Fibroblast of skin of right quadriceps (primary cell): ENCODE measurements at regions not wholly inside any gene's neighbourhood (a gene's known extent, or its start where the extent isn't known, plus 50 kb on each side); places are given as distances from the start of the nearest gene placed in this dataset.

Source experiments
- DNase-seq: peaks from one replicate; pipeline ENCODE4 v3.0.0-alpha.2; 2013

DNA sequence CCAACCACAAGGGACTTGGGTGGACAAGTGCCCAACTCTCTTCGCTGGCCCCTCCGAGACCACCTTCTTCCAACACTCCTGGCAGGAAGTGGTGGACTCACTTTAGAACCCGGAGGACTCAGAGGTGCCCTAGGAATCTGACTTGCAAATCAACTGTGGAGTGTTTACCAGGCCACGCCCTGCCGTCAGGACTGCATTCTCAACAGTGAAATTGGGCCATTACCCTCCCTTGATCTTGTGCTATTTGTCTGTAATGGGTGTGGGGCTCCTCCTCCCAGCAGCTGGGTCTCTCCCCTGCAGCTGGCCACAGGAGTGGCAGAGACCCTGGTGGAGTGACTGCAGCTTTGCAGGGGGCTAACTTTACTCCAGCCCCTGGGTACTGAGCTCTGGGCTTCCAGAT, 212.2 kb upstream of the RPL38 start:
- DNase-seq, result no peak

DNA sequence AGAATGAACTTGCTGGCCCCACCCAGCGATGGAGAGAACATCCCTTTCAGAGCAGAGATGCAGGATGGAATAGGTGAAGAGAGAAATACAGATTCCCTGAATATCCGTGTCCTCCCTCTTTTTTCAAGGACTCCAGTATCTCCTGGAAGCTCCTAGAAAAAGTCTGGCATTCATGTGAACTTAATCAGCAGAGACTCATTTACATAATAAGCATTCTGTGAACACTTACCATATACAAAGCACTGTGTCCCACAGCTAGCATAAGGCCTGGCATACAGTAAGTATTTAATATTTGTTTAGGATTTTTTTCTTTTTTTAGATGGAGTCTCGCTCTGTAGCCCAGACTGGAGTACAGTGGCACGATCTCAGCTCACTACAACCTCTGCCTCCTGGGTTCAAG, 208.5 kb upstream of the RPL38 start:
- DNase-seq, result no peak

DNA sequence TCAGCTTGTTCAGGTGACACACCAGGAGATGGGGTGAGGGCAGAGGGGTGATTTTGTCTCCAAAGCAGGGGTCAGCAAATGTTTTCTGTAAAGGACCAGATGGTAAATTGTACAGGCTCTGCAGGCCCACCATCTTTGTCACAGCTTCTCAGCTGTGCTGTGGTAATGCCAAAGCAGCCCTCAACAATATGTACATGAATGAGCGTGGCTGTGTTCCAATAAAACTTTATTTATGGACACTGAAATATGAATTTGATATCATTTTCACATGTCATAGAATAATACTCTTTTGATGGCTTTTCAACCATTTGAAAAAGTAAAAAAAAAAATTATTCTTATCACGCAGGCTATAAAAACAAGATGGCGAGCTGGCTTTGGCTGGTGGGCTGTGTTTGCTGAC, 206.4 kb upstream of the RPL38 start:
- DNase-seq, result no peak

DNA sequence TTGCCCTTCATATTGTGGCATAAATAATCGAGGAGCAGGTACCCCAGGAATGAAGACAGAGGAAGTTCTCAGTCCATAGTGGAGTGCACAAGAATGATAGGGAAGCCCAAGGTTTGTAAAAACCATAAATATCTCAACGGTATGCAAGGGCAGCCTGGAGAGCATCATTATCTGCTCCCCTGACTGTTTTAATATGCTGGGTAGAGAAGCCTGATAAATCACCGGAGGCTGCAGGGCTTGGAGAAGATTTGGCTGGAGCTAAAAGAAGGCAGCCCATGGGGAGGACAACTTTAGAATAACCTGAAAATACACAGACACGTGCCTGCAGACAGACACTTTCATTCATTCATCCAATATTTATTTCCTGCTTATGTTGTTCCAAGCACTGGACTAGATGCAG, 205.2 kb upstream of the RPL38 start:
- DNase-seq, result no peak

DNA sequence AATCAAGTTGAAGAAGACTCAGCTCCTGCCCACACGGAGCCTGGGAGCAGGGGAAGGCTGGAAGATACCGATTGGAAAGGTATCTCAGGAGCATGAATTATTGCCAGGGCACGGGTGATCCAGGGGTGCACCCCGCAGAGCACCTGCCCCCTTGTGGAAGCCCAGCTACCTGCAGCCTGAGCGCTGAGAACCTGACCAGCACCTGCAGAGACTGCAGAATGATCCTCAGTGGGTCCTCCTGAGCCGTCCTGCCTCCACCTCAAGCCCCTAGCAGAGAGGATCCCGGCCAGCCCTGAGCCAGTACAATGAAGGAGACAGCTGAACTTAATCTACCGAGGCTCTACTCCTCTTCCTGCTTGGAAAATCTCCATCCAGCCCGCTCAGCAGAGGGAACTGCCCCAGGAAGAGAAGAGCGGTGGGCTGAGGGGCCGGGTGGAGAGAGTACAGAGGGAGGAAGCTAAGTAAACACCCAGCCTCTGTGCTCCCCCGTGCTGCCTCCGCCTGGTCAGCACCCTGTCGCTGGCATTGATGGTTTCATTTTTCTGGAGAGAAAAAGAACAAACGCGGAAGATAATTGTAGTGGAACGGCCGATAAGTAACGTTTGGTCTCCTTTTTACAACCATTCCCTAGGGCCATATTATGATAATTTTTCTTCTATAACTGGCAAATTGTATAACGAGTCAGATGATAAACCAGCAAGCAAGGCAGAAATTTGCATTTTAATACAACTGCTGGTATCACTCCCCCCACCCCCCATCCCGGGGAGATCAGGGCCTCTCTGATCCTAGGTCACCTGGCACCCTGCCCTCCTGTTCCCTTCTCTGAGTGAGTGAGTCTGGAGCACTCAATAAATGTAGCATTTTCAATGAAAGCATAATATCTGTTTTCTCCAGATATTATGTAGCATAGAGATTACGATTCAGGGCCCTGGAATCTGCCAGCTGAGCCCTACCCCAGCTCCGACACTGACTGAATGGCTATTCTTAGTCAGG, 204.5 kb upstream of the RPL38 start:
- no peak for DNase-seq

DNA sequence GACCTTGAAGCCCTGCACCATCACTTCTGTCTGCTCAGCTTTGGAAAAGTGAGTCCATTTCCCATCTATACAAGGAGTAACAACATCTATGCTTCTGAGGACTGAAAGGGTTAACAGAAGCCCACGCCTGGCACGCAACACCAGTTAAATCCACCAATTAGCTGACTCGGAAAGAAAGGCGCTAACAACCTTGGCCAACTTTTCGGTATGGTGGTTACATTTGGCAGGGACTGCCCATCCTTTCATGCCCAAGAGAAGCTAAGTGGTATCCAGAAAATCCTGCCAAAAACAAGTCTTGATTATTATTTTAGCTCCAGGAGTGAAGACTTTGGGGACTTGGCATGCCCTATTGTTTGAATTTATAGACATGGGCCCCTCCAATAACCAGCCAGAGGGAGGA, 202.3 kb upstream of the RPL38 start:
- no peak for DNase-seq

DNA sequence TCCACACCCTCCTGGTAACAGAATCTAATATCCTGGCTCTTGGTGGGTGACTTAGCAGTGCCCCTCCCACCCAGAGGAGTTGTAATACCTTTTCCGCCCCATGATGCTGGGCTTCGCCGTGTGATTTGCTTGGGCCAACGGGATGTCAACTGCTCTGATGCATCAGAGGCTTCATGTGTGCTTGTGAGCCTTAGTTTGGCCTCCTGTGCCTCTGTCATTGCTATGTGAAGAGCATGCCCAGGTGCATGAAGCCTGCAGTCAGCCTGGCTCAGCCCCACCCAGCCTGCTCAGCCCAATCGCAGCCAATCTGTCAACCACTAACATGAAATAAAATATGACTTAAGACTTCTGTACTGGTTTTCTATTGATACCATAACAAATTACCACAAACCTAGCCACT, 201.2 kb upstream of the RPL38 start:
- no peak for DNase-seq

DNA sequence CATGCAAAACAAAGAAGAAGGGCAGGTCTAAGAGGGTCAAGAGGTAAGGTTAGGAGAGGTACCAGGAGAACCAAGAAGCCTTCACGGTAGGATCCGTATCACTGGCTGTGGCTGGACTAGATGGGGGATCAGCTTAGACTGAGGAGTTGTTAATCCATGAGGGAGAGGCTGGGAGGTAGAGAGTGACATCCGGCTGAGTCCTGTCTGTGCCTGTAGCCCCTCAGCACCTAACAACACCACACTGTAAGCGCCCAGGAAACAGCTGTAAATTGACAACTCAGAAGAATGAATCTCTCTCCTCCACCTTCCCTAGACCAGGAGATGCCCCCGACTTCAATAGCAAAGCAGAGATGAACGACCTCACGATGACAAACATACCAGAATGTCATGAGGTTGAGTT, 199.4 kb upstream of the RPL38 start:
- no peak for DNase-seq

DNA sequence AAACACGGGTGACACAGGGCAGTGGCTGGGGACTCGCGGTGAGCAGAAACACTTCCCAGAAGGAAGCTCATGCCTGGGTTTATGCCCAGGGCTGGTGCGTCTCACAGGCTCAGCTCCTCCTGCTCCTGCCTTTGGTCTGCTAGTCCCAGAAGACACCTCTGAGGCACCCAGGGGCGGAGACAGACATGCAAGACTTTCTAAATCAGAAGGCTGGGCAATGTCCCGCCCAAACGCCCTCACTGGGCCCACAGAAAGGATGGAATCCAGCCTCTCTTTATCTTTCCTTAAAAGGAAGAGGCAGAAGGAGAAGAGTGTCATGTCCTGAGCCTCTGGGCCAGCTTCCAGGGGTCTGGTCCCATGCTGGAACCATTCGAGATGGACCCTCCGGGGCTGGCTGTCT, 197.7 kb upstream of the RPL38 start:
- DNase-seq, result no peak

DNA sequence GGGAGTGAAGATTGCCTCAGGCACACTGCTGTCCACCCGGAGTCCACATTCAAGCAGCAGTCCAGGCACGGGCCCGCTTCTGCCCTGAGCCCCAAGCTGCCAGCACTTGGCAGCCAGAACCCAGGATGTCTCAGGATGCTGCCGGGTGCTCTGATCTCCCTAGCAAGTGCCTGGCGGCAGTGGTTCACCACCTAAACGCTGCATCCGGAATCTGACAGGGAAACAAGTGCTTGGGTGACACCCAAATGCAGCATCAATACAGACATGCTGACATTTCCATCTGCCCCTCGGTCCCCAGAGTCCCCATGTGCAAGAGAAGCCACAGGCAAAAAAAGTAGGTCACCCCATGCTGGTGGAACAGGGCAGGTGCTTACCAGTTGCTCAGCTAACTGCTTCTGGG, 197.1 kb upstream of the RPL38 start:
- no peak for DNase-seq

DNA sequence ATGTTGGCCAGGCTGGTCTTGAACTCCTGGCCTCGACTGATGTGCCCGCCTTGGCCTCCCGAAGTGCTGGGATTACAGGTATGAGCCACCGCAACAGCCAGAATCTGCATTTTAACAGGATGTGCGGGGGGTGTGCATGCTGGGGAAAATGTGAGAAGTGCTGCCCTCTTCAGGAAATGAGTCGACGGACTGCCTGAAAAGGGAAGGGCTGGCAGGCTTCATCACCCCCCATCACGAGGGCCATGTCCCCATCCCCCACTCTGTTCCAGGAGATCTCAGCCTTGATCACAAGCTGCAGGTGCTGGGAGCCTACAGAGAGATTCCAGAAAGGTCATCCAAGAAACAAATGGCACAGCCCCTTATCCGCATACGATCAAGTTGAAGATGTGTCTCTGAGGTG, 195.3 kb upstream of the RPL38 start:
- no peak for DNase-seq

DNA sequence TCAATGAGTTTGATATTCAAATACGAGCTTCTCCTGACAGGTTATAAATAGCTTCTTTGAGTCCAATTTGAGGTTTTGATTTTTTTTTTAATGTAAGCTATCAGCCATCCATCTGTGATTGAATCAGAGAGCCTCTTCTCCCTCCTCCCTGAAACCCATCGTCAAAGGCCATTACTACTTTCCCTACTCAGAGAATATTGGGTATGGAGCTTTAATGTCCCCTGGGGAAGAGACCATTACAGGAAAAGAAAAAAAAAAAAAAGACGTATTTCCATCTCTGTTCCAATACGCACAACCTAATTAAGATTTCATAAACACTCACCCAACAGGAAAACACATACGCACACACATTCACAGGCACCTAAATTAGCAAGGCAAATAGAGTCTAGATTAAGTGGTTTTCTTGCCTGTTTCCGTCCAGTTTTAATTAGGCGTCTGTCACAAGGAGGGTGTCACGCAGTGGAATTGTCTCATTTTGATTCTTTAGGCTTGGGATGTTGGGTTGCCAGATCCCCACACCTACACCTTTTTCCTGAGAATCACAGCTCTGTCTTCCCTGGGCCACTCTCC, 194.3 kb upstream of the RPL38 start:
- no peak for DNase-seq

DNA sequence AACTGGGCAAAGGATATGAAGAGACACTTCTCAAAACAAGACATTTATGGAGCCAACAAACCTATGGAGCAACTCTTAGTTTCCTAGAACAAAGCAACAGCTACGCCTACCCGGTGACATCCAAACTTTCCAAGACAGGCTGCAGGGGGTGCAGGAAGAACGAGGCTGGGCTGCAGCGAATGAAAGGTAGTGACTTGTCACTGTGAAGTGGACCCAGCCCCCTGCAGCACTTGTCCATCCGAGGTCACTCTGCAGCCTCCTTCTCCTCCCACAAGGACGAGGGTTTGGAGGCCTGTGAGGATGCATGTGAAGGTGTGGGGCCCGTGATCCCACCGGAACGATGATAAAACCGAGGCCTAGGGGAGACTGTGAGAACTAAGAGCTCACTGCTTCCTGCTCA, 192.6 kb upstream of the RPL38 start:
- DNase-seq, result no peak

DNA sequence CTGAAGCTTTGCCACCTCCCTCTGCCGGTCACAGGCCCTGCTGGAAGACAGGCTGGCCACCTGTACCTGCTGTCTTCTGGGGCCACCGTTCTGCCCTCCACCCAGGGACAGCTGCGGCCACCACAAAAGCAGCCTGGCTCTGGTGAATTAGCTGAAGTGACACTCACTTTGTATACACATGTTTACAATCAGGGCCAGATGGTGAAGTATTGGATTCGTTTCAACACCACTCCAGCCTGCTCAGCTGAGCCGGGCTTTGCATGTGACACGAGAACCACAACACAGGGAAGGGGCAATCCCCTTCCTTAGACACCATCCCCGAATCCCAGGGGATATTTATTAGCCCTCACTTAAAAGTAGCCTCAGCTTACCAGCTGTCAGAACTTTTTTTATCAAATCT, 191.5 kb upstream of the RPL38 start:
- no peak for DNase-seq

DNA sequence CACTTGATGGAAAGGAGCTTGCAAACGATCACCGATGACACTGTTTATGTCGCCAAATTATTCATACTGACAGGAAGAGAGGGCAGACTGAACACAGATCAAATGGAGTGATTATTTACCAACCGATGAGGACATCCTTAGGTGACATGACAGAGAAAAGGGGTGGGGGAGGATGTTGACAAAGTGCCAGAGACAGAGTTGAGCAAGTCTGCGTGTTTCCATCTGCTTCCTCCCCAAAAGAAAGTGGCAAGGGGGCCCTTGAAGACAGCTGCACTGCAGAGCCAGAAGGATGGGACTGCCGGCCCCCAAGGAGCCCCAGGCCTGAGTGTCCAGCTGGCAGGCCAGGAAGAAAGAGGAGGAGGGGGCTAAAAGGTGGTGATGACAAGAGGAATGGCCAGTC, 191.0 kb upstream of the RPL38 start:
- no peak for DNase-seq

DNA sequence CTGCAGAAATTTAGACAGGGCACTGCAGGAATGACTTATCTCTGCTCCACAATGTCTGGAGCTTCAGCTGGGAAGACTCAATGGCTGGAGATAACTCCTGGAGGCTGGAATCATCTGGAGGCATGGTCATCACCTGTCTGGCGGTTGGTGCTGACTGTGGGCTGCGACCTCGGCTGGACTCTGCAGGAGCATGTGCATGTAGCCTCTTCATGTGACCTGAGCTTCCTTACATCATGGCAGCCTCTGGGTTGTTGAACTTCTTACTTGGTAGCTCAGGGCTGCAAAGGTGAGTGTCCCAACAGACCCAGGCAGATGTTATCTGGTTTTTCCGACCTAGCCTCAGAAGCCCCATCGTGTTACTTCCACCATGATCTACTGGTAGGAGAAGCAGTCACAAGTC, 188.2 kb upstream of the RPL38 start:
- DNase-seq, result no peak

DNA sequence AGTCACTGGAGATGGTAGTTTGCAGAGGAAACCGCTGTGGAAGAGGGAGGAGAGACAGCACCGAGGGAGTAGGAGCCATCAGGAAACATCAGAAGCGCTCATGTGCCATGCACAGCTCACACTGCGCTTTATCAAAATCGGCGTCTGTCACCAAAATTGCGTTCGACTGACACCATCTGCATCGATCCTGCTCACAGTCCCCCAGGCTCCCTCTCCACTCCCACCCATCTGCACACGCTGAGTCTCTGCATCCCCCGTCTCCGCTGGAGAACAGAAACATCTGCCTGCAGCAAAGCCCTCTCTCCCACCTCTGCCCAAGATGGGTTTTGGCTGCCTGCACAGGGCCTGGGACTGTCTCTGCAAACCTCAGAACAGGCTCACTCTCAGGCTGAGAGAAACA, 187.5 kb upstream of the RPL38 start:
- no peak for DNase-seq

DNA sequence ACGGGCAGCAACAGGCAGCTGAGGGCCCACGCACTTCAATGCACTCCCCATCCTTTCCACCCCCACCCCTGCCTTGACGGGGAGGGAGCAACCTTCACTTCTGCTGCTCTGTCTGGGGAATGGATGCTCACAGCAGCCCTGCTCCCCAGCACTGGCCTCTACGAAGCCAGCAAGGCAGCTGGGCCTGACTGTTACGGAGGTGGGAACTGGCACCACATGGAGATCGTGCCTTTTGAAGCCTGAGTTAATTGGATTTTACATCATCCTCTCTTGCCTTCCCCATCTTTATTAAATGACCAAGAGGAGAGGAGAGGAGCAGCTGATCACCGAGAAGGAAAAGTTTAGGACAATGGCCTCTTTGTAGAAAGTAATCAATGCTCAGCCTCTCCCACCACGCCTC, 187.0 kb upstream of the RPL38 start:
- DNase-seq, result no peak

DNA sequence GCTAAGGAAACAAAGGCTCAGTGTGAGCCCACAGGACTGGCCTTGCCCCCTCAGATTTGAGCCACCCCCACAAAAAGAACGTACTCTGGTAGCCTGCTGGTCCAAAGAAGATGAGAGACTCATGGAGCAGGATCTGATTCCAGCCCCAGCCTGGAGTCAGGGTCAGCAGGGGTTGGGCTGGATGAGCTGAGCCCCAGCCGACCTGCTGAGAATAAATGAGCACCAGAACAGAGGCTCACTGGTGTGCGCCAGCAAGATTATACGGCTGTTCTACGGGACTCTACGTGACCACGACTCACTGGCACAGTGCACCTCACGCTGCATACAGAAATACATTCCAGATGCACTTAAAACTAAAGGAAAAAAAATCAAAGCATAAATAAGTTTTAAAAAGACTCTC, 186.0 kb upstream of the RPL38 start:
- DNase-seq, result no peak

DNA sequence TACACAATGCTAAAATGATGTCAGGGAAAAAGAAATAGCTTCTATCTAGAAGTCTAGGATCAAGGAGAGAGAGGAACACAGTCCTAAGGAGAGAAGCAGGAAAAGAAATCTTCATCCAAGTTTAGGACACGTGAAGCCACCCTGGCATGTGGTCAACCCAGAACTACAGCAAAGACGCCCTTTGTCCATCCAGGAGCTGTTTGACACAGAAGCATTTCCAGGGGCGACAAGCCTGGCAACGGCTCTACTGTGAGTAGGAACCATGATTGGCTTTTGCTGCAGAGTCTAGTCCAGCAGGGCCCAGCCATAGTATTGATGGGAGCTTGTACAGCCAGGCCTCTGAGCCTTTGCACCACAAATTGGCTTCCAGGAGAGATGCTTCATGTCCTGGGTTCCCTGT, 185.4 kb upstream of the RPL38 start:
- DNase-seq, result no peak

DNA sequence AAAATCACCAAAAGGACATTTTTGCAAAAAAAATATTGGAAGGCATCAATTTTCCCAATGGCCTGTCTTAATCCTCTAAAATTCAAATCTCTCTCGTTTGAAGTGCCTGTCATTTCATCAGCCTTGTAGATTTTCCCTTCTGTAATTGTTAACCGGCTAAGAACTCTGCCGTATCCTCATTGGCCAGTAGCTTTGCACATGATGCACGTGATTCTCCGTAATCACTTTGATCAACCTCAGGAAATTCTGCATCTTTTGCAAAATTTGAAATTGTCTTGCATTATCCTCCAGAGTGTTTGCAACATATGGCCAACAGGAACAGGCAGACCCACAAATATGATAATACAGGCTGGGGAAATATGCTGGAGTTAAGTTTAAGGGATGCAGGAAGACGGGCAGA, 184.2 kb upstream of the RPL38 start:
- DNase-seq, result no peak

DNA sequence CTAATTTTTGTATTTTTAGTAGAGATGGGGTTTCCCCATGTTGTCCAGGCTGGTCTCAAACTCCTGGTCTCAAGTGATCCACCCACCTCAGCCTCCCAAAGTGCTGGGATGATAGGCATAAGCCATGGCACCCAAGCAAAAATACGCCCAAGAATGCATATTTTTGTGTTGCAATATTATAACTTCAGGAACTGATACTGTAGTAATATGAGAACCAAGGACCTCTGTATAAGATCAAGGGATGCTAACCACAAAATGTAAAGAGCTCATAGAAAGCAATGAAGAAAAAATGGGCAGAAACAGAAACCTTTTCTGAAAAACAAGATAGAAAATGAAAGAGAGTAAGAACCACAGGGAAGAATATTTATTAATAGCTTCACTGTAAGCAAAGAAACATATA, 183.6 kb upstream of the RPL38 start:
- DNase-seq, result no peak

DNA sequence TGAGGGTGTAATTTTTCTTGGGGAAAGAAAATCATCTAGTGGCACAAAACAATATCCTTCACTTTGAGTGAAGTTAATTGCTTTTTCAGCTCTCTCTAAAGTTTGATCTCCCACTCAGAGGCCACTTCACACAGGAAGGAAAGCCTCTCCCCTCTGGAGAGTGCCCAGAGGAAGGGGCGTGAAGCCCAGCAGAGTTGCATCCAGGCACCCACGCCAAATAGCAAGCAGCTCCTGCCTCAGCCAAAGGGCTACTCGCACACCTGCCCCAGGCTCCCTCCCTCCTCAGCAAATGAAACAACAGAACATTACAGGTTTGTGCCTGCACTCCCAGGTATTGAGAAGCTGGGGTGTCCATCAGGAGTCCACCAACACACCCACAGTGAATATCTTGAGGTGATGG, 183.0 kb upstream of the RPL38 start:
- no peak for DNase-seq

DNA sequence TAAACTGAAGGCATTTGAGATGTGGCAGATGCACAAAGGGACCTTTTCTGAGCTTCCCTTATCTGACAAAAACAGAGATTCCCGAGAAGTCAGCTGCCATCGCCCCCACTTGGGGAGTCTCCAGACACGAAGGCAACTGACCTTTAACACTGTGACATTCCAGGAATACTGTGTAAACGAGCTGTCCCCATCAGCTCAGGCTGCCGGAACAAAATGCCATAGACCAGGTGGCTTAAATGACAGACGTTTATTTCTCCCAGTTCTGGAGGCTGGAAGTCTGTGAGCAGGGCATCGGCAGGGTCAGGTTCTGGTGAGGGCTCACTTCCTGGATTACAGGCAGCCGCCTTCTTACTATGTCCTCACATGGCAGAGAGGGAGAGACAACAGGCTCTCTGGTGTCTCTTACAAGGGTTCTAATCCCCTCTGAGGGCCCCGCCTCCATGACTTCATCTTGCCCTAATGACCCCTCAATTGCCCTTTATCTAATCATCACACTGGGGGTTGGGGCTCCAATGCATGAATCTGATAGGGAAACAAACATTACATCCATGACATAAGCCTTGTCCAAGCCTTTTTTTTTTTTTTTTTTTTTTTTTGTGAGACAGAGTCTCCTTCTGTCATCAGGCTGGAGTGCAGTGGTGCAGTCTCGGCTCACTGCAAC, 178.5 kb upstream of the RPL38 start:
- no peak for DNase-seq
